IMR-90 (cell line): ENCODE measurements at regions not wholly inside any gene's neighbourhood (a gene's known extent, or its start where the extent isn't known, plus 50 kb on each side); places are given as distances from the start of the nearest gene placed in this dataset.
"Not testable (repeated sequence)": the region's sequence is repeated elsewhere in the genome, so short reads cannot be mapped to it uniquely, and the experiment has no call there.

Experiments
- ATAC-seq: fragments of 200-7000 bp; cut with Tn5 transposase; 2 replicates; pipeline ENCODE4 v1.9.1; 2020; ENCODE audit warnings: low read depth, mild to moderate bottlenecking, moderate library complexity
- BruUV-seq: library from RNA; stranded (reverse); fragments of 400-500 nt; replicated peaks from 2 replicates; lab custom pipeline; 2021; lab: Mats Ljungman, UMichigan
- CTCF ChIA-PET: fragments of 300-600 bp; formaldehyde crosslinking; extraction: SDS; loops from one replicate; lab custom pipeline; 2021; ENCODE audit warnings: antibody characterized with exemption; lab: Yijun Ruan, JAX
- POLR2A ChIA-PET: fragments of 300-600 bp; sonication (Branson Sonifier 250); formaldehyde crosslinking; loops from one replicate; lab custom pipeline; 2022; ENCODE audit warnings: antibody characterized with exemption; ENCODE audit not compliant: unreplicated experiment; lab: Charles Lee
- DNase-seq: peaks from one replicate; pipeline ENCODE4 v3.0.0; 2013
- H2AFZ ChIP-seq: replicated peaks from 2 replicates; pipeline ENCODE3; 2013; ENCODE audit warnings: low read length, mild to moderate bottlenecking; ENCODE audit not compliant: poor library complexity
- H2AK5ac ChIP-seq: 2 replicates; pipeline ENCODE4 v1.6.1; 2013; ENCODE audit warnings: low read depth, low read length, inconsistent platforms
- H2AK9ac ChIP-seq: replicated peaks from 2 replicates; pipeline ENCODE3; 2013; ENCODE audit warnings: mild to moderate bottlenecking, low read depth, low read length, moderate library complexity; ENCODE audit not compliant: poor library complexity
- H2BK120ac ChIP-seq: 2 replicates; pipeline ENCODE4 v1.6.1; 2013; ENCODE audit warnings: low read depth, low read length, inconsistent platforms
- H2BK15ac ChIP-seq: 3 replicates; pipeline ENCODE4 v1.6.1; 2013; ENCODE audit warnings: low read depth, low read length, inconsistent platforms
- H2BK20ac ChIP-seq: 2 replicates; pipeline ENCODE4 v1.6.1; 2013; ENCODE audit warnings: low read depth, mild to moderate bottlenecking, inconsistent platforms, low read length, moderate library complexity
- H2BK5ac ChIP-seq: 2 replicates; pipeline ENCODE4 v1.6.1; 2013; ENCODE audit warnings: mild to moderate bottlenecking, low read depth, low read length, inconsistent platforms; ENCODE audit not compliant: poor library complexity, severe bottlenecking
- H3K14ac ChIP-seq: replicated peaks from 2 replicates; pipeline ENCODE4 v1.6.1; 2013; ENCODE audit warnings: low read depth, low read length, inconsistent platforms
- H3K18ac ChIP-seq: 2 replicates; pipeline ENCODE4 v1.6.1; 2013; ENCODE audit warnings: low read depth, low read length, control low read depth
- H3K23ac ChIP-seq: 2 replicates; pipeline ENCODE4 v1.6.1; 2013; ENCODE audit warnings: low read depth, low read length, inconsistent platforms
- H3K27ac ChIP-seq: 2 replicates; pipeline ENCODE4 v1.5.1; 2013; ENCODE audit warnings: mild to moderate bottlenecking, control low read depth, low read length; ENCODE audit not compliant: insufficient read depth
- H3K27me3 ChIP-seq: 2 replicates; pipeline ENCODE4 v1.6.1; 2013; ENCODE audit warnings: low read length; ENCODE audit not compliant: control insufficient read depth, insufficient read depth
- H3K36me3 ChIP-seq: 2 replicates; pipeline ENCODE4 v1.6.1; 2013; ENCODE audit warnings: low read length, mixed read lengths; ENCODE audit not compliant: control insufficient read depth, insufficient read depth
- H3K4ac ChIP-seq: 2 replicates; pipeline ENCODE4 v1.6.1; 2013; ENCODE audit warnings: low read depth, low read length, inconsistent platforms
- H3K4me1 ChIP-seq: 2 replicates; pipeline ENCODE4 v1.6.1; 2013; ENCODE audit warnings: low read length, mixed read lengths; ENCODE audit not compliant: control insufficient read depth, insufficient read depth
- H3K4me2 ChIP-seq: 2 replicates; pipeline ENCODE4 v1.6.1; 2013; ENCODE audit warnings: low read depth, mild to moderate bottlenecking, control low read depth, low read length, moderate library complexity
- H3K4me3 ChIP-seq: 2 replicates; pipeline ENCODE4 v1.5.1; 2013; ENCODE audit warnings: low read depth, mild to moderate bottlenecking, control low read depth, low read length, moderate library complexity; ENCODE audit not compliant: insufficient read depth
- H3K56ac ChIP-seq: 2 replicates; pipeline ENCODE4 v1.6.1; 2013; ENCODE audit warnings: low read length, inconsistent platforms; ENCODE audit not compliant: insufficient read depth; ENCODE audit errors: extremely low read depth
- H3K79me1 ChIP-seq, 2 experiments: 2 replicates each; pipeline ENCODE4 v1.6.1; 2013; ENCODE audit warnings: low read length in 2 of 2, inconsistent platforms in 1 of 2, low read depth in 1 of 2
- H3K9ac ChIP-seq: 2 replicates; pipeline ENCODE4 v1.6.1; 2013; ENCODE audit warnings: low read depth, low read length, control low read depth
- H3K9me1 ChIP-seq: 2 replicates; pipeline ENCODE4 v1.6.1; 2013; ENCODE audit warnings: low read length, inconsistent platforms; ENCODE audit not compliant: insufficient read depth
- H3K9me3 ChIP-seq: 2 replicates; pipeline ENCODE4 v1.6.1; 2013; ENCODE audit warnings: low read length; ENCODE audit not compliant: control insufficient read depth, insufficient read depth
- H4K20me1 ChIP-seq: 2 replicates; pipeline ENCODE4 v1.6.1; 2013; ENCODE audit warnings: low read length, inconsistent platforms; ENCODE audit not compliant: insufficient read depth
- H4K5ac ChIP-seq: 2 replicates; pipeline ENCODE4 v1.6.1; 2013; ENCODE audit warnings: mild to moderate bottlenecking, low read depth, low read length, control low read depth
- H4K8ac ChIP-seq, 2 experiments: 2 replicates each; pipeline ENCODE4 v1.6.1; 2013; ENCODE audit warnings: low read depth in 2 of 2, low read length in 2 of 2, control low read depth in 1 of 2, inconsistent platforms in 1 of 2
- H4K91ac ChIP-seq: 2 replicates; pipeline ENCODE4 v1.6.1; 2013; ENCODE audit warnings: low read depth, low read length, inconsistent platforms; ENCODE audit not compliant: insufficient read depth
- WGBS, 2 experiments: methylation state at CpG; one replicate each; pipeline versions ENCODE4 v1.1.5 to v1.1.7; 2013; ENCODE audit warnings: missing lambda C conversion rate in 2 of 2; ENCODE audit not compliant: insufficient read length in 1 of 2; ENCODE audit errors: extremely low coverage in 2 of 2; 5-methylcytosine and 5-hydroxymethylcytosine counted together
- dilution Hi-C: fragments of 300-500 bp; cut with HindIII; formaldehyde crosslinking; loops from one replicate; pipeline ENCODE4 v1.14.3; 2018; ENCODE audit warnings: low sequenced_read_pairs; ENCODE audit not compliant: unreplicated experiment
- in situ Hi-C: fragments of 300-500 bp; cut with MboI; formaldehyde crosslinking; loops from 3 replicates; pipeline ENCODE4 v1.14.3; 2019; ENCODE audit warnings: low sequenced_read_pairs, inconsistent platforms, mixed read lengths
- intact Hi-C: fragments of 100-400 bp; cut with micrococcal nuclease; formaldehyde crosslinking; loops from 2 replicates; pipeline ENCODE4 v1.10.0; 2022

- H3K9me3 ChIP-seq, CTCF ChIA-PET, intact Hi-C loops, H3K4me1 ChIP-seq, H4K8ac ChIP-seq, POLR2A ChIA-PET, ATAC-seq, DNase-seq, H3K9me1 ChIP-seq, H2BK120ac ChIP-seq, dilution Hi-C loops, H3K27me3 ChIP-seq, H3K4me2 ChIP-seq, BruUV-seq, in situ Hi-C loops, H3K18ac ChIP-seq, H2BK20ac ChIP-seq, H3K4me3 ChIP-seq, H3K9ac ChIP-seq, H3K23ac ChIP-seq, H2BK5ac ChIP-seq, H2AK5ac ChIP-seq, H4K91ac ChIP-seq, H3K36me3 ChIP-seq, H4K5ac ChIP-seq, H2BK15ac ChIP-seq, H3K27ac ChIP-seq, H3K56ac ChIP-seq, H3K14ac ChIP-seq, H2AK9ac ChIP-seq, H4K20me1 ChIP-seq, H2AFZ ChIP-seq, H3K79me1 ChIP-seq, H3K4ac ChIP-seq: not testable (repeated sequence)
- no CpG with 5 or more reads among the region's 6 CpGs for WGBS, 2 experiments
These were observed 511.8 kb upstream of the PRR20A start for GRCh38 chr13:56628886-56629285.

GRCh38 chr13:56631060-56631459 lies 509.7 kb upstream of the PRR20A start:
- BruUV-seq, H2BK5ac ChIP-seq, H4K8ac ChIP-seq, H2AK5ac ChIP-seq, H3K36me3 ChIP-seq, H3K4me2 ChIP-seq, H3K4me1 ChIP-seq, ATAC-seq, H3K79me1 ChIP-seq, H2BK120ac ChIP-seq, H2AK9ac ChIP-seq, H3K14ac ChIP-seq, H3K27ac ChIP-seq, CTCF ChIA-PET, H3K18ac ChIP-seq, H3K9me1 ChIP-seq, in situ Hi-C loops, H2BK20ac ChIP-seq, dilution Hi-C loops, H2BK15ac ChIP-seq, DNase-seq, H3K9me3 ChIP-seq, H3K9ac ChIP-seq, H3K4ac ChIP-seq, POLR2A ChIA-PET, H4K91ac ChIP-seq, H2AFZ ChIP-seq, H4K5ac ChIP-seq, H4K20me1 ChIP-seq, H3K4me3 ChIP-seq, H3K27me3 ChIP-seq, H3K23ac ChIP-seq, intact Hi-C loops, H3K56ac ChIP-seq: not testable (repeated sequence)
- WGBS, 2 experiments, result no CpG with 5 or more reads among the region's 3 CpGs
